ENCODE measurements at regions not wholly inside any gene's neighbourhood (a gene's known extent, or its start where the extent isn't known, plus 50 kb on each side); places are given as distances from the start of the nearest gene placed in this dataset.

DNA sequence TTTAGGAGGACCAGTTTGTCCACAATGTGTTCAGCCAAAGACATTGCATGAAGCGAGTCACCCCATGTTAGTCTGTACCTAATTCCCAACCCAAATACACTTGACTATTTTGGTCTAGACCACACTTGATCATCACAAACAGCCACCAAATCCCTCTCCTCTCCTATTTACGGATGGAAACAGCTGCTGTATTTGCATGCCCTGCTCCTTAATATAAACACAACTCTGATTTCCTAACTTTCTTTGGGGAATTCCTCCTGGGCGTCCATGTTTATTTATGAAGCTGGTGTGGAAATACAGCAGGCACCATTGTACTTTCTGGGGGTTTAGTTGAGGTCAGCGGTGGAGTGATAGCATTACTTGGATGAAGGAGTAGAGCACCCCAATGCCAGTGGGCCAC is 235.2 kb downstream of the TLE3 start:
- TF ChIP-seq, protein P1, sequence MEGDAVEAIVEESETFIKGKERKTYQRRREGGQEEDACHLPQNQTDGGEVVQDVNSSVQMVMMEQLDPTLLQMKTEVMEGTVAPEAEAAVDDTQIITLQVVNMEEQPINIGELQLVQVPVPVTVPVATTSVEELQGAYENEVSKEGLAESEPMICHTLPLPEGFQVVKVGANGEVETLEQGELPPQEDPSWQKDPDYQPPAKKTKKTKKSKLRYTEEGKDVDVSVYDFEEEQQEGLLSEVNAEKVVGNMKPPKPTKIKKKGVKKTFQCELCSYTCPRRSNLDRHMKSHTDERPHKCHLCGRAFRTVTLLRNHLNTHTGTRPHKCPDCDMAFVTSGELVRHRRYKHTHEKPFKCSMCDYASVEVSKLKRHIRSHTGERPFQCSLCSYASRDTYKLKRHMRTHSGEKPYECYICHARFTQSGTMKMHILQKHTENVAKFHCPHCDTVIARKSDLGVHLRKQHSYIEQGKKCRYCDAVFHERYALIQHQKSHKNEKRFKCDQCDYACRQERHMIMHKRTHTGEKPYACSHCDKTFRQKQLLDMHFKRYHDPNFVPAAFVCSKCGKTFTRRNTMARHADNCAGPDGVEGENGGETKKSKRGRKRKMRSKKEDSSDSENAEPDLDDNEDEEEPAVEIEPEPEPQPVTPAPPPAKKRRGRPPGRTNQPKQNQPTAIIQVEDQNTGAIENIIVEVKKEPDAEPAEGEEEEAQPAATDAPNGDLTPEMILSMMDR (IDR thresholded peaks at IDR 0.05), result no peak
- TF ChIP-seq, protein P2, sequence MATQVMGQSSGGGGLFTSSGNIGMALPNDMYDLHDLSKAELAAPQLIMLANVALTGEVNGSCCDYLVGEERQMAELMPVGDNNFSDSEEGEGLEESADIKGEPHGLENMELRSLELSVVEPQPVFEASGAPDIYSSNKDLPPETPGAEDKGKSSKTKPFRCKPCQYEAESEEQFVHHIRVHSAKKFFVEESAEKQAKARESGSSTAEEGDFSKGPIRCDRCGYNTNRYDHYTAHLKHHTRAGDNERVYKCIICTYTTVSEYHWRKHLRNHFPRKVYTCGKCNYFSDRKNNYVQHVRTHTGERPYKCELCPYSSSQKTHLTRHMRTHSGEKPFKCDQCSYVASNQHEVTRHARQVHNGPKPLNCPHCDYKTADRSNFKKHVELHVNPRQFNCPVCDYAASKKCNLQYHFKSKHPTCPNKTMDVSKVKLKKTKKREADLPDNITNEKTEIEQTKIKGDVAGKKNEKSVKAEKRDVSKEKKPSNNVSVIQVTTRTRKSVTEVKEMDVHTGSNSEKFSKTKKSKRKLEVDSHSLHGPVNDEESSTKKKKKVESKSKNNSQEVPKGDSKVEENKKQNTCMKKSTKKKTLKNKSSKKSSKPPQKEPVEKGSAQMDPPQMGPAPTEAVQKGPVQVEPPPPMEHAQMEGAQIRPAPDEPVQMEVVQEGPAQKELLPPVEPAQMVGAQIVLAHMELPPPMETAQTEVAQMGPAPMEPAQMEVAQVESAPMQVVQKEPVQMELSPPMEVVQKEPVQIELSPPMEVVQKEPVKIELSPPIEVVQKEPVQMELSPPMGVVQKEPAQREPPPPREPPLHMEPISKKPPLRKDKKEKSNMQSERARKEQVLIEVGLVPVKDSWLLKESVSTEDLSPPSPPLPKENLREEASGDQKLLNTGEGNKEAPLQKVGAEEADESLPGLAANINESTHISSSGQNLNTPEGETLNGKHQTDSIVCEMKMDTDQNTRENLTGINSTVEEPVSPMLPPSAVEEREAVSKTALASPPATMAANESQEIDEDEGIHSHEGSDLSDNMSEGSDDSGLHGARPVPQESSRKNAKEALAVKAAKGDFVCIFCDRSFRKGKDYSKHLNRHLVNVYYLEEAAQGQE (IDR thresholded peaks at IDR 0.05; ENCODE audit: insufficient read depth in 1 of 2, low read depth in 2 of 2, low read length in 1 of 2), result no peak
